Mammary epithelial cell (primary cell): ENCODE measurements at regions not wholly inside any gene's neighbourhood (a gene's known extent, or its start where the extent isn't known, plus 50 kb on each side); places are given as distances from the start of the nearest gene placed in this dataset.

Experiments
- CTCF ChIP-seq, 2 donors: IDR thresholded peaks in 1 of 2; conservative IDR thresholded peaks in 1 of 2; 2 replicates each; pipeline ENCODE4 v1.5.1; 2011 to 2012; ENCODE audit warnings: inconsistent platforms in 2 of 2, low read length in 2 of 2, mild to moderate bottlenecking in 2 of 2, control low read depth in 1 of 2, low read depth in 1 of 2; ENCODE audit not compliant: insufficient read depth in 1 of 2; ENCODE audit errors: extremely low read depth in 1 of 2
- EZH2 ChIP-seq: IDR thresholded peaks from 2 replicates; pipeline ENCODE4 v1.6.1; 2012; ENCODE audit warnings: low read length, inconsistent platforms, borderline replicate concordance

- TF ChIP-seq CTCF (conservative IDR thresholded peaks at IDR 0.05 in 1 of 2, IDR thresholded peaks at IDR 0.05 in 1 of 2; ENCODE audit: extremely low read depth in 1 of 2, insufficient read depth in 1 of 2, low read depth in 1 of 2, low read length in 2 of 2) (no peak), EZH2 (no peak)
Observed at GRCh38 chr18:62664414-62664813, 50.9 kb upstream of the PHLPP1 start.
